ENCODE measurements at regions not wholly inside any gene's neighbourhood (a gene's known extent, or its start where the extent isn't known, plus 50 kb on each side); places are given as distances from the start of the nearest gene placed in this dataset.
"Not testable (repeated sequence)": the region's sequence is repeated elsewhere in the genome, so short reads cannot be mapped to it uniquely, and the experiment has no call there.

DNA sequence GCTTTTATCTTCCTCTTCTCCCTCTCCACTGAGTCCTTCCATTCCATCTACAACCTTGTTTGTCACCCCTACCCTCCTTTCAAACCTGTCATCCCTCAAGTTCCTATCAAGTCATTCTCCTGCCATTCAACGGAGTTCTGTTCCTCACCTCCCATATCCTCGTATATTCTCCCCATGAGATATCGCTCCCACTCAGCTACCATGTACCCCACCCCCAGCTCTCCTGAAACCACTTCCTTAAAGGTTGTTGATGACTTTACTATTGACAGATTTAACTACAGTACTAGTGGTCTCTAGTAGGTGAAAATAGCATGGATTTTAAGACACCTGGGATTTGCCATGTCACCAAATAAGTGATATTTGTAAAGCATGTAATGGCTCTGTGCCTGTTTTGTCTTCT is 107.4 kb upstream of the BARHL2 start:
- no peak for DNase-seq
- no peak for ATAC-seq

DNA sequence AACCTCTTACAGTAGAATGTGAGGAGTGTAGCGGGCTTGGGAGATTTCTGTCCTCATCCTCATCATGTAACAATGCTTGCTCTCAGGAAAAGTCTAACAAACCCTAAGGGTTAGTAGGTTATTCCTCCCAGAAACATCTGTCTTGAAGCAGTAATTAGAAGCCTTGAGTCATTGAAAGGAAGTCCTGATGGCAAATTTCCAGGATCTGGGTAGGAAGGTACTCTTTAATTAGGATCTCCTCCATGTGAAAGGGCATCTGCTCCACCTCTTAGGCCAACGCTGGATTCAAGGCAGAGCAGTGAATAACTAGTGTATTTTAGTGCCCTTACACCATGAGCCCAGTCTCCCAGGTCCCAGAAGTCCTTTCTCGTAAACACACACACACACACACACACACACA is 106.6 kb upstream of the BARHL2 start:
- ATAC-seq: no peak

DNA sequence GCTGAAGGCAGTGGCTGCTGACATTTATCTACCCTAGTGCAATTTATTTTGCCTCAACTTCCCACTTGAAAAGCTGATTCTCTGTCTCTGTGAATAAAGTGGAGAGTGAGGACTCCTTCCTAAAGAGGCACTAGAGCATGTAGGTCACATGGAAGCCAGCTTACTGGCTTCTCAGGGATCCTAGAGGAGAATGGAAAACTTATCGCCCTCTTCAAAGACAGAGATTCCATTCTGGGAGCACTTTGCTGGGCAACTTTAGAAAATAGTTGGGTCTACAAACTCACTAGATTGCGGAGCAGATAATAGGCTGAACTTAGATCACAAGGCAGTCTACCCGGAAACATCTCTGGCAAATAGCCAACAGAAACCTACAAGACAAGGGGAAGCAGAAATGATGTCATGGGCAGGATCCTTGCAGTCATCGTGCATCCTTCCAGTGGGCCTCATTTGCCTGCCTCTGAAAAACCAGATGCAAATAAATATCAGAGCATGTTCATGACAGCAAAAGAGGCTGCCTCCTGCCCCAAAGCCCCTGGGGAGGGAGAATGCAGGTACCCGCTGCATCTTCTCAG is 104.8 kb upstream of the BARHL2 start:
- ATAC-seq: no peak
- DNase-seq: no peak

More for the DNA sequence above, 106.6 kb upstream of the BARHL2 start:
- no peak for DNase-seq

DNA sequence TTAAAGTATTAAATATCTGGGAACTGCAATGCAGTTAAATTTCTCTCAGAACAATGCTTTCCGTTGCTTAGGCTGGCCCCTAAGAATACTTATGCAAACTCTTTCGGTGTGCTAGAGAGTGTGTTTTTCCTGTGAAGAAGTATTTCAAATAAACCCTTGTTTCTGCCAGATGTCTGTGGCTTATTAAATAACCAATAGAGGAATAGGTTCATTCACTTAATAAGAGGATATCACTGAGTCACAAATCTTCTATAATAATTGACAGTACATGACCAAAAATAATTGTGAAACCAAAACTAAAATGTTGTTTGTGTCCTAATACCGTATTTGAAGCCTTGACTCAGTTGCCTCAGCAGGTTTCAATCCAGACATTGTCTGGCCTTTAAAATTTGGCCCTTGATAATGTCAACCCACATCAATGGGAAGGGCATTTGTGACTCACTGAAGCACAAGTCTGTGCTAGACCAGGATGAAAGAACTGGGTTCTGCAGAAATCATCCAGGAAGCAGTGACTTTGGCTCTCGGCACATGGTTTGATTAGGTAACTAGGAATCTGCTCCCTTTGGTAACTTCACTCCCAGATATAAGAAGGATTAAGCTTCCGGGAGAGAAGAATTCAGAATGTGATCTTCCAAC is 104.2 kb upstream of the BARHL2 start:
- no peak for ATAC-seq
- DNase-seq: no peak

DNA sequence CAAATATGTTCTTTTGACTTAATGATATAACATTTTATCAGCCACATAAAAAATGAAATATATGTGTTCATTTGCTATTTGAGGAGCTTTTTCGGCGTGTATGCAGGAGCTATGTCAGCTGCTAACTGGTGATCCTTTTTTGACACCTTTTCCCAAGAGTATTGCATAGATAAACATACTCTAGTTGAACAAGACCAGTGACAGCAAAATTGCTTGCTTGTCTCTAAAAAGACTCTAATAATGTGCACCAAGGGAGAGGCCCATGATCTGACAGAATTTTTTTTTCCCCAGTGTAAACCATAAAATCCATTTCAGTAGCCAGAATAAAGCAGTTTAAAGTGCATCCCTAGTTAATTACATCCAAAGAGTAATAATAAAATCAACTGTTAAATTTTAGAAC is 103.6 kb upstream of the BARHL2 start:
- ATAC-seq: no peak
- no peak for DNase-seq

DNA sequence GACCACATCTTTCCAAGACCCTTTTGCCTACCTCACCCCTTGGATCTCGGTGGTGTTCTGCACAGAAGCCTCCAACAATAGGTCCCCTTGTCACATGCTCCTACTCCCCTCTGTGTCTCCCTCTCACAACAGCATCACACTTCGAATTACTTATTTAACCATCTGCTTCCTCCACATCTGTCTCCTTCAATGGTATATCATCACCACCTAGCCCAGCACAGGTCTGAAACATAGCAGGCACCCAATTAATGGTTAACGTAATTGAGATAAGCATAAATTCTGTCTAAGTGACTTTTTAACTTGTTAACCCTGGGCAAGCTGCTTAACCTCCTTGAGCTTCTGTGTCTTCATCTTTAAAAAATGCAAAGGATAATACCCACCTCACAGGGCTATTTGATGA is 100.3 kb upstream of the BARHL2 start:
- ATAC-seq: no peak
- no peak for DNase-seq

DNA sequence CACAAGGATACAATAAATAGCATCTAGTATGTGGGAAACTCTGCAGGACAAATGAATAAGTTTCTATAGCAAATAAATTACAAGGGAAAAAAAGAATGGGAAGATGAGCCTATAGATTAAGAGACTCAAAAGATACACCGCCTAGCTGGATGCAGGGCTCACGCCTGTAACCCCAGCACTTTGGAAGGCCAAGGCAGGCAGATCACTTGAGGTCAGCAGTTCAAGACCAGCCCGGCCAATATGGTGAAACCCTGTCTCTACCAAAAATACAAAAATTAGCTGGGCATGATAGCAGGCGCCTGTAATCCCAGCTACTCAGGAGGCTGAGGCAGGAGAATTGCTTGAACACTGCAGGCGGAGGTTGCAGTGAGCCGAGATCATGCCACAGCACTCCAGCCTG is 95.1 kb upstream of the BARHL2 start:
- ATAC-seq, DNase-seq: not testable (repeated sequence)

DNA sequence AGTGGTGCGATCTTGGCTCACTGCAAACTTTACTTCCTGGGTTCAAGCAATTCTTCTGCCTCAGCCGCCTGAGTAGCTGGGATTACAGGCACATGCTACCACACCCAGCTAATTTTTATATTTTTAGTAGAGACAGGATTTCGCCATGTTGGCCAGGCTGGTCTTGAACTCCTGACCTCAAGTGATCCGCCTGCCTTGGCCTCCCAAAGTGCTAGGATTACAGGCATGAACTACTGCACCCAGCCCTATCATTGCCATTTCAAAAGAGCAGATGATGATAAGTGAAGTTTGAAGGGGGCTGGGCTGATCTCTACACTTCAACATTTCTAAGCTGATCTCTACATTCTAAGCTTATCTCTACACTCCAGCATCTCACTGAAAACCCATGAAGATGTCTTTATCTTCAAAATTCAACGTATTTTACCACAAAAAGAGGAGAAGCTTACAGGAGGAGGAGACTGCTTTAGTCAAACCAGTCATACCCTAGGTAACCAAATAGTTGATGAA is 94.4 kb upstream of the BARHL2 start:
- DNase-seq, ATAC-seq: not testable (repeated sequence)

DNA sequence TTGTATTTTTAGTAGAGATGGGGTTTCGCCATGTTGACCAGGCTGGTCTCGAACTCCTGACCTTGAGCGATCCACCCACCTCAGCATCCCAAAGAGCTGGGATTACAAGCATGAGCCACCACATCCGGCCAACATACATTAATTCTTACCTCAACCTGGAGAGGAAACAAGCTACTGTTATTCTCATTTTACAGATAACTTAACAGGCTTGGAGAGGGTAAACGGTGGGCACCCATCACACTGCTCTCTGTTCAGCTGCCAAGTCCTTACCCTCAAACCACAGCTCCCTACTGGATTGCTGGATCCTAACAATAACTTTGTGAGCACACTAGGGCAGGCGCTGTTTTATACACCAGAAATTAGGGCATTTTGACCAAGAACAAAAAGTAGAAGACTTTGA is 93.6 kb upstream of the BARHL2 start:
- ATAC-seq (no peak), DNase-seq (no peak)

DNA sequence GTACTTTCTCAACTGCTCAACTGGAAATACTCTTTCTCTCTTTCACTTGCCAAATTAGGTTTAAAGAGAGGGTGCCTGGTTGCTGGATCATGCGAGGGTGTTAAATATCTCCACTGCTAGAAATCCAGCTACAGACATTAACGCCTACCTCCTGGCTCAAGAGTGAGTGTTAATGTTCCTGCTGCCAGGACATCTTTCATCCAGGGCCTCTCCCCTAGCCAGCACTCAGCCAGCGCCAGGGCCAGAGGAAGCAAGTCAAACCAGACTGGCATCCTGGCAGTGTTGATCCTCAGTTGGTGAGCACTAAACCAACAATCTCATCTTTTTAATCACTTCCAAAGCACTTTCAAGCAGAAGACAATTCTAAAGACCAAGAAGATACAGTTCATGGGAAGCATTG is 92.9 kb upstream of the BARHL2 start:
- ATAC-seq (no peak), DNase-seq (no peak)

DNA sequence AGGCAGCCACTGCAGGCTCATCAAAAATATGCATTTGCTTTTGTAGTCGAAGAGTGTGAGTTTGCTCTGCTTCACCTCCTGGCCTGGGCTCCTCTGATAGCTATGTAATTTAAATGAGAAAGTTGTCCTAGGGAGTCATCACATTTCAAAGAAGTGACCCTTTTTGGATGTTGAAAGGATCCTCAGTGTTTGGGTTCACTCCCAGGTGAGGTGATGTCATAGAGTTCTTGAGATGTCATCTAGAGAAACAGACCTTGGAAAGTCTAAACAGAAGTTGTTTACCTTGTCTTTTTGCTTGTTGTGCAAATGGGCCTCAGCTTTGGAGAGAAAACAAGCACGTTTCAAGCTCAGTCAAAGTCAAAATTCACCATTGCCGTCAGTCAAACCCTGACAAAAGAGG is 92.0 kb upstream of the BARHL2 start:
- ATAC-seq: no peak
- no peak for DNase-seq

DNA sequence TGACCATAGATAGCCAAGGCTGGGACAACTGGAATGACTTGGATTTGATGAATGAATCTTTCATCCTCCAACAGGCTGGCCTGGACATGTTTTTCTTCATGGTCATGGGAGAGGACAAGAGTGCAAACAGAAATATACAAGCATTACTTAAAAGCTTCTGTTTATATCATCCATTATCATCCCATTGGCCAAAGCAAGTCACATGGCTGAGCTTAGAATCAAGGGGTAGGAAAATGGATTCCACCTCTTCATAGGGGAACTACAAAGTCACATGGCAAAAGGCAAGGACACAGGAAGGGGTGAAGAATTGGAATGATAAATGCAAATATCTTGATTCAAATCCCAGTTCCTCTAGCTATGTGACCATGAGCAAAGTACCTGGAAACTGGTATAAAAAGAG is 90.2 kb upstream of the BARHL2 start:
- ATAC-seq (no peak), DNase-seq (no peak)

DNA sequence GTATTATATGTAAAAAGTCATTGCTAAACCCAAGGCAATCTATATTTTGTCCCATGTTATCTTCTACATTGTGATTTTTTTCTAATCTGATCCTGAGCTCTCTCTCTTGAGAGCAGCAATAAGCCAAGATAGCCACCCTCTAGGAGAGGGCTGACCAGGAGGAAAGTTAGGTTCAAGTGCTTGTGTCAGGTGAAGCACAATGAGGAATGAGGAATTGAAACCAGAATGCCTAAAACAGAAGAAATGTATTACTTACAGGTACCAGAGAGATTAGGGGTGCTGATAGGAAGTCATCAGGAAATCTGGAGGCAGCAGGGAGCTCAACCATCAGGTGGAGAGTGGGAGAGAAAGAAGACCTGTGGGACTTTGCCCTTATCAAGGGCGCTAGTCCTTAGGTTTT is 85.5 kb upstream of the BARHL2 start:
- no peak for DNase-seq
- ATAC-seq: no peak

DNA sequence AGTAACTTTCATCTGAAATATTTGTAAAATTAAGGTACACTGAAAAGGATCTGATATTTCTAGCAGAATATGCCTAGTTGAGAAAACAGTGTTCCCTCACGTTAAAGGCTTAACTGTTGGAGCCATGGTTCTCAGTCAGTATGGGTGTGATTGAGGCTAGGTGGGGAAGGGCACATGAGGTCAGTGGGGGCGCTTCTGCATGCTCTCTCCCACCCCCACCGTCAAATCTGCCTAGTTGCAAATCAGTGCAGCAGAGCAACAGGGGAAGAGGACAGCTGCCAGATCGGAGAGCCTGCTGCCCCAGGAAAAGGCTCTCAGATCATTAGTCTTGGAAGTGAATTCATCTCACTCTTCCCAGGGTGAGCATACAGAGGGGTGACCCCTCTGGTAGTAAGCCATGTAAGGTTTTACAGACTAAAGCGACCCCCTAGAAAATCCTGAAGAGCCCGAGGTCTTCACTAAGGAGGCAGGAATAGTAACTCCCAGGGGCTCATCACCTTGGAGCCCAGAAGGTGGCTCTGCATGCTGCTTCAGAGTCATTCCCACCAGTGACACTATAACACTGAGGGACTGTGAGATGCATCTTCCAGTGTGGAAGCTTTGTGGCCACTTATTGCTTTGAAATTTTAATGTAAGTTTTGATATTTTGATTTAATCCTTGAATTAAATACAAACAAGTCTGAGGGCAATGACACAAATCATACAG is 83.1 kb upstream of the BARHL2 start:
- DNase-seq (no peak), ATAC-seq (no peak)

DNA sequence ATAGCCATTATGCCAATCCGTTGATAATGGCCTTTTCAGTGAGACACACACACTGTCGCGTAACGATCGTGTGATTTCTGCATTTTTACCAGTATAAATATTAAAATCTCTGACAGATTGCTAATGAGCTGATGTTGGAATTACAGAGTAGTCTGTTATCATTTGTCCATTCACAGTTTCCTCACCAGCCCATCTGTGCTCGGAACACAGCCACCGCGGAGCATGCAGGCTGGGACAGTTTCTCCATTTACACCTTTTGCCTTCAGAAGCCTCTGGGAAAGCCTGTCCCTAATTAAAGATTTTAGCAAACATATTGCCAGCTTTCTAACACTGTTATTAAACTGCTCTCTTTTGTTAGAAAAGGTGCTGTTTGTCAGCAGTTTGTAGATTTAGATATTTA is 82.2 kb upstream of the BARHL2 start:
- no peak for ATAC-seq

DNA sequence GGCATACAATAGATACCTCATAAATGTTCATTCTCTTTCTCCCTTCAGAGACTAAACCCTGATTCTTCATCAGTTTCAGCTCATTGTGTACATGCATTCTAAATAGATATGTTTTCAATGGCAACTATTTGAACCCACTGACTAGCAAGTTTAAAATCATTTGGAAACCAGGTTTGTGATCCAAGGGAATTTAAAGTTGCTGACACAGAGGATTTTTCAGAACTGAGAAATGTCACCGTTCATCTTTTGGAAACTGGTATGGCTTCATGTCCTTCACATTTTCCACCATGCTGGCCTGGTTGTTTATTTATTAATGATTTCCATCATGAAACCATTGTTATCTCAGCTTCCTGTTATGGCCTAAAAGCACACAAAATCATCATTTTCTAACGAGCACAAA is 81.8 kb upstream of the BARHL2 start:
- no peak for ATAC-seq
- no peak for DNase-seq

More for the DNA sequence above, 82.2 kb upstream of the BARHL2 start:
- no peak for DNase-seq

DNA sequence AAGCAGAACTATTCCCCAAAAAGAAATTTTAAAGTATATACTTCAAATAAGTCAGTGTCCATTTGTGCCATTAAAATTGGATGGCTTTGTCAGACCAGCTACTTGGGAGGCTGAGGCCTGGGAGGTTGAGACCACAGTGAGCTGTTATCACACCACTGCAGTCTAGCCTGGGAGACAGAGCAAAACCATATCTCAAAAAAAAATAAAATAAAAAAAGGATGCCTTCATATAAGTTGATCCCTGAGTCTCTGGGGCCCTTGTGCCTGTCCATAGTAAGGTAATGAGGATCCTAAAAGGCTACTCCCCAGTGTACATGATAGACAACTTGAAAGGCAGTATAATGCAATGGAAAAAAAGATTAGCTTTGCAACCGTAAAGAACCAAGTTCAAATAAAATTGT is 81.2 kb upstream of the BARHL2 start:
- DNase-seq: no peak
- no peak for ATAC-seq

DNA sequence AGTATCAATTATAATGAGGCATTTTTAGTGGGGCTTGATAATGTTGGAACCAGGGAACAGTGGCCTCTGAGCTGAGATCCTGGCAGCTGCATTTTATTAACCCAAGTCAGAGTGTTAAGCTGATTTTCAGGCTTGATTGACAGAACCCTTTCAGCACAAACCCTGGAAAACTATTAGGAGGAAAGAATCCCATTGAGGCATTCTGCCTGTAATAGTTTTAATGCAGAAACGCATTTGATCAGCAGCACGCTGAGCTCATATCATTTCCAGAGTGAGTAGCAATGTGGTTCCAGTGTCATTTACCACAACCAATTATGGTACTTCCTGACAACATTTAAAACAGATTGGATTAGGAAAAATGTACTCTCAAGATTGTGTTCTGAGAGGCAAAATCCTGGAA is 78.3 kb upstream of the BARHL2 start:
- ATAC-seq: no peak
- no peak for DNase-seq

DNA sequence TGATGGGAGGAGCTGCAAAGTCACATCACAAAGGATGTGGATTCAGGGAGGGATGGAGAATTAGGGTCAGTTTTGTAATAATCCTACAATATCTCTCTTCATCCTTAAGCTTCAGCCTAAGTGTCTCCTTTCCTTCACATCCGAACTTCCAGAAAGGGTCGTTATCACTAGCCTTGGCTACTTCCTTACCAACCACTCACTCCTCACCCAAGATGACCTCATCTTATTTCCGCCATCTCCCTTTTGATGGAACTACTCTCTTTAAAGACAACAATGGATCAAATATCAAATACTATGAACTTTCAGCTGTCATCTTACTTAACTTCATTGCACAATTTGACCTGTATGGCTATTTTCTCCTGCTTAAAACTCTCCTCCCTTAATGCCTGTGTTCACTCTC is 69.6 kb upstream of the BARHL2 start:
- no peak for ATAC-seq
- no peak for DNase-seq

DNA sequence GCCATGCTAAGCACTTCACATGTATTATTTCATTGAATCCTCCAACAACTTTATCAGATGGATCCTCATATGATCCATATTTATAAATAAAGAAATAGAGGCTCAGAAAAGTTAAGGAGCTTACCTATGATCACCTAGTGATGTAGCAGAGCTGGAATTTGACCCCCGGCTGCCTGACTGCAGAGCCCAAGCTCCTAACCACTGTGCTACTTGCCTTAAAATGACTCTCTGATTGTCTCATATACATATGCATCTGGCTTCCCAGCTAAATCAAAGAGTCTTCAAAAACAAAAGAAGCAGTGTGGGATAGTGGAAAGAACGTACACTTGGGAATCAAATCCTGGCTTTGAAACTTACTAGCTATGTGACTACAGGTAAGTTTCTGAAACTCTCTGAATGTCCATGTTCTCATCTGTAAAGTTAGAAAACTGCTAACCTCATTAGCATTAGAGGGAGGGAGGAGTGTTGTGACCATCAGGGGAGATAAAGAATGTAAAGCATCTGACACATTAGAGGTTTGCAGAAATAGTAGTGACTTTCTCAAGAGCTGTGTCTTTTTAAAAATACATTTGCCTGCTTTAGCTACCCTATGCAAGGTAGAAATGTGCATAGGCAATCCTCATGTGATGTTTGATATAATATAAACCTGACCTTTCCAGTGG is 67.2 kb upstream of the BARHL2 start:
- no peak for DNase-seq

DNA sequence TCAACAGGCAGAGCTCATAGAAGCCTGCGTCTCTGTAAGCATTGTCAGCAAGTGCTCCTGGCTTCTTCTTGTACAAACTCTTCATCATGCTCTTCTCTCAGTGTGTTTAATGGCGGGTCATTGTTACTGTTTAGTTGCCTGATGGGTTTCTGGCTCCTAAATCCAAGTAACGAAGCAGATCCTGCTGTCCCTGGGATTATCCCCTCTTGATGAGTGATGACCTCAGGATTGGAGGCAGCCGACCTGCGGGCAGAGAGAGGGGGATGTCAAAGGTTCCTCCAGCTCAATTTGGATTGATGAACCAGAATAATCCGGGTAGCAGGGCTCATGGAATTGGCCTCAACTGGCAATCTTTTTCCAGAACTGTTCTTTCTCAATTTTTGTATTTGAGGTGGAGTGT is 66.1 kb upstream of the BARHL2 start:
- ATAC-seq (no peak), DNase-seq (no peak)

More for the DNA sequence above, 67.2 kb upstream of the BARHL2 start:
- no peak for ATAC-seq

DNA sequence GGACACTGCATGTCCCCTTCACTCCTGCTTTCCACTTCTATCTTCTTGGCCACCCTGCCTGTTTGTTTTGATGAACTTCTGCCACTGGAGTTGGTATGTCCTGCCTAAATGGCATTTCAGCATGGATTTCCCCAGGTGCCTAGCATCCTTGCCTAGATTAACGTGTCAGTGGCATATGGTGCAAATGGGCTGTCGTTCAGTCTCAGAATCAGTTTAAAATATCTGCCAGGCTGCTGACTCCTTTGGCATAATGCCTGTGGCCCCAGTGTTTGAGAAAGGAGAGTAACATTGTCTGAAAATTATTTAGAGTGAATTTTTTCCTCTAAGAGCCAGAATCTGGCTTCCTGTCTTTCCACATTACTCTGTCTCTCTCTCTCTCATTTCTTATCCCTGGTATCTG is 64.9 kb upstream of the BARHL2 start:
- ATAC-seq: no peak
- DNase-seq: no peak

DNA sequence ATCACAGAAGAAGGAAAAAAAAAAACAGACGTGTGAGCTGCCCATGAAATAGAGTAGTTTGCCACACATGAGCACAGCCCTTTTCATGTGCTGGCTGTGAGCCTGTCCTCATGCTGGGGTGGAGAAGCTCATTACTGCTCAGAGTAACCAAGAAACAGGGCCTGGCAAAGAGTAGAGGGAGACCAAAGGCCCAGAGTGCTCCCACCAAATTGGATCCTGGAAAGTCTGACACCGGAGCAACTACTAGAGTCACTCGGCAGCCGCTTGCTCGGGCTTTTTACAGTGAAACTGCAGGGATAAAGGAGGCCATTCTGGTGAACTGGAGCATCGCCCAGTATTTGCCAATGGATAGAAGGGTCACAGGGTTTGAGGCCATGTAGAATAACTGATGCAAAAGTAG is 64.4 kb upstream of the BARHL2 start:
- ATAC-seq: no peak

More for the DNA sequence above, 64.4 kb upstream of the BARHL2 start:
- no peak for DNase-seq
